Endothelial cell of umbilical vein (primary cell): ENCODE measurements at regions not wholly inside any gene's neighbourhood (a gene's known extent, or its start where the extent isn't known, plus 50 kb on each side); places are given as distances from the start of the nearest gene placed in this dataset.

ENCODE experiments used
- BruUV-seq: library from RNA; stranded (reverse); fragments of 400-500 nt; replicated peaks from 2 replicates; lab custom pipeline; 2021; lab: Mats Ljungman, UMichigan
- CTCF ChIA-PET: fragments of 300-600, 350-600 bp; sonication (Branson Sonifier 250); formaldehyde crosslinking; loops from one replicate; lab custom pipeline; 2021; ENCODE audit warnings: antibody characterized with exemption, inconsistent platforms; lab: Charles Lee
- POLR2A ChIA-PET: fragments of 300-600, 350-600 bp; sonication (Branson Sonifier 250); formaldehyde crosslinking; loops from one replicate; lab custom pipeline; 2021; ENCODE audit warnings: antibody characterized with exemption, inconsistent platforms; lab: Charles Lee
- DNase-seq: peaks from one replicate; pipeline ENCODE4 v3.0.0-alpha.2; 2011; ENCODE audit warnings: low read depth, low spot score
- FAIRE-seq: peaks from 2 replicates; lab custom pipeline; 2011; peaks lifted over from hg19 to GRCh38; lab: Jason Lieb, UNC
- H2AFZ ChIP-seq: 2 replicates; pipeline ENCODE4 v1.6.0; 2012; ENCODE audit warnings: low read depth, low read length, control low read depth, inconsistent platforms
- H3K27ac ChIP-seq: 2 replicates; pipeline ENCODE4 v1.5.1; 2011; ENCODE audit warnings: low read depth, mild to moderate bottlenecking, control low read depth, low read length, moderate library complexity; ENCODE audit not compliant: insufficient read depth
- H3K27me3 ChIP-seq, 2 experiments: 2 replicates each; pipeline versions ENCODE4 v1.6.0 to v1.6.1; 2011; ENCODE audit warnings: low read length in 2 of 2, mixed read lengths in 1 of 2; ENCODE audit not compliant: control insufficient read depth in 2 of 2, insufficient read depth in 2 of 2
- H3K36me3 ChIP-seq, 2 experiments: 2 replicates in 1 of 2; 3 replicates in 1 of 2; pipeline ENCODE4 v1.5.1; 2011; ENCODE audit warnings: low read length in 2 of 2, mild to moderate bottlenecking in 1 of 2, moderate library complexity in 1 of 2; ENCODE audit not compliant: control insufficient read depth in 2 of 2, insufficient read depth in 2 of 2; ENCODE audit errors: extremely low read depth in 1 of 2
- H3K4me1 ChIP-seq: 3 replicates; pipeline ENCODE4 v1.5.1; 2011; ENCODE audit warnings: mild to moderate bottlenecking, low read length; ENCODE audit not compliant: control insufficient read depth, insufficient read depth; ENCODE audit errors: extremely low read depth
- H3K4me2 ChIP-seq: 2 replicates; pipeline ENCODE4 v1.6.1; 2011; ENCODE audit warnings: low read length, control low read depth, mixed read lengths; ENCODE audit not compliant: insufficient read depth
- H3K4me3 ChIP-seq, 3 experiments: fragments of 200-600 bp in 1 of 3; sonication (generic), shearing (Covaris generic) in 1 of 3; replicated peaks in 1 of 3; 2 replicates each; pipeline ENCODE4 v1.5.1; 2011 to 2016; ENCODE audit warnings: control low read depth in 3 of 3, low read length in 3 of 3, mild to moderate bottlenecking in 2 of 3, inconsistent platforms in 1 of 3, low read depth in 1 of 3, moderate library complexity in 1 of 3; ENCODE audit not compliant: insufficient read depth in 1 of 3
- H3K79me2 ChIP-seq: 2 replicates; pipeline ENCODE4 v1.6.0; 2012; ENCODE audit warnings: low read length, inconsistent platforms; ENCODE audit not compliant: control insufficient read depth, insufficient read depth
- H3K9ac ChIP-seq: replicated peaks from 2 replicates; pipeline ENCODE3; 2011; ENCODE audit warnings: low read length, control low read depth; ENCODE audit not compliant: insufficient read depth; ENCODE audit errors: extremely low read depth
- H3K9me1 ChIP-seq: replicated peaks from 3 replicates; pipeline ENCODE4 v1.6.0; 2011; ENCODE audit warnings: mild to moderate bottlenecking, low read length; ENCODE audit not compliant: control insufficient read depth, insufficient read depth; ENCODE audit errors: extremely low read depth
- H3K9me3 ChIP-seq: replicated peaks from 2 replicates; pipeline ENCODE4 v1.5.1; 2012; ENCODE audit warnings: low read length, inconsistent platforms; ENCODE audit not compliant: control insufficient read depth, insufficient read depth
- H4K20me1 ChIP-seq: replicated peaks from 2 replicates; pipeline ENCODE3; 2011; ENCODE audit warnings: mild to moderate bottlenecking, low read length; ENCODE audit not compliant: control insufficient read depth, insufficient read depth; ENCODE audit errors: extremely low read depth
- EZH2 ChIP-seq: IDR thresholded peaks from 2 replicates; pipeline ENCODE4 v1.6.1; 2012; ENCODE audit warnings: borderline replicate concordance, low read depth, mild to moderate bottlenecking, moderate library complexity, low read length, inconsistent platforms; ENCODE audit not compliant: severe bottlenecking
- FOS ChIP-seq: IDR thresholded peaks from 2 replicates; pipeline ENCODE4 v1.6.1; 2011; ENCODE audit warnings: mild to moderate bottlenecking, low read length, moderate library complexity, borderline replicate concordance; ENCODE audit not compliant: insufficient read depth
- GATA2 ChIP-seq: IDR thresholded peaks from 2 replicates; pipeline ENCODE4 v1.7.0; 2011; ENCODE audit warnings: low read depth, mild to moderate bottlenecking, moderate library complexity, mixed read lengths, low read length; ENCODE audit not compliant: insufficient read length, insufficient read depth
- JUN ChIP-seq: IDR thresholded peaks from 2 replicates; pipeline ENCODE4 v1.6.1; 2011; ENCODE audit warnings: borderline replicate concordance, low read depth; ENCODE audit not compliant: insufficient read length, insufficient read depth
- MYC ChIP-seq: IDR thresholded peaks from one replicate; pipeline ENCODE4 v1.6.1; 2011; ENCODE audit warnings: mild to moderate bottlenecking, low read depth, low read length
- POLR2A ChIP-seq: IDR thresholded peaks from 2 replicates; pipeline ENCODE4 v1.6.1; 2012; ENCODE audit warnings: low read depth, mild to moderate bottlenecking, control low read depth, low read length
- POLR2AphosphoS5 ChIP-seq: IDR thresholded peaks from 2 replicates; pipeline ENCODE4 v1.6.1; 2012; ENCODE audit warnings: low read depth, mild to moderate bottlenecking, control low read depth, low read length, moderate library complexity; ENCODE audit not compliant: insufficient read depth
- dilution Hi-C: fragments of 300-500 bp; cut with MboI; formaldehyde crosslinking; loops from one replicate; pipeline ENCODE4 v1.15.0; 2019; ENCODE audit warnings: low sequenced_read_pairs; ENCODE audit not compliant: extremely low pct_ligation_motif_present
- intact Hi-C: fragments of 100-400 bp; cut with micrococcal nuclease; formaldehyde crosslinking; loops from one replicate; pipeline ENCODE4 v1.10.0; 2022
- TF ChIP-seq, protein P1 (sequence below), 2 donors: IDR thresholded peaks; 1 replicate in 1 of 2; 2 replicates in 1 of 2; pipeline ENCODE4 v1.5.1; 2011; ENCODE audit warnings: low read length in 2 of 2, mild to moderate bottlenecking in 2 of 2, moderate library complexity in 2 of 2, control low read depth in 1 of 2, inconsistent platforms in 1 of 2, low read depth in 1 of 2; ENCODE audit not compliant: insufficient read depth in 1 of 2; ENCODE audit errors: extremely low read depth in 1 of 2
- TF ChIP-seq, protein P2 (sequence below): IDR thresholded peaks from 2 replicates; pipeline ENCODE4 v1.6.1; 2011; ENCODE audit not compliant: insufficient read depth, insufficient read length

DNA sequence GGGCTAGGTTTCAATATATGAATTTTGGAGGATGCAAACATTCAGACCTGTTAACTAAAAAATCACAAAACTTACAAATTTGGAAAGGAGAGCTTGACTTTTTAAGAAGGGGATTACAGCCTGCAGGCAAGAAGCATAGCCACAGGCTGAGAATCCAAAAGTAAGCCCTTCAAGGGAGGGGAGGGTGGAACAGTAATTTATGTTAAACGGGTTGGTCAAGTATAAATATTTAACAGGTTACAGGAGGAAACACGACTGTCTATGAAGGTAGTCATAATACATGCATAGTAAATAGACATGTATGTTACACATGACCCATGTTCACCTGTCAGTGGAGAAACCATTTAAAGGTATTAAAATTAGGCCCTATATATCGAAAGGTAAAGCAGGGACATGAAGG, 261.1 kb upstream of the RGS18 start:
- no peak overlapping the region for H3K4me3 ChIP-seq
- H4K20me1 ChIP-seq = no peaks in the 10 kb centered on the region
- H3K9me3 ChIP-seq = no peaks in the 10 kb centered on the region
- no peak overlapping the region for H3K9ac ChIP-seq
- no peaks in the 10 kb centered on the region for H3K9me1 ChIP-seq
- H3K4me1 ChIP-seq = no peaks in the 10 kb centered on the region
- ChIA-PET CTCF (no interaction called here), POLR2A (no interaction called here)
- H3K79me2 ChIP-seq = no peaks in the 10 kb centered on the region
- DNase-seq (no peak), FAIRE-seq (no peak)
- no peaks in the 10 kb centered on the region for H3K27me3 ChIP-seq
- TF ChIP-seq EZH2 (no peak), POLR2A (no peak), MYC (no peak), FOS (no peak), JUN (no peak), POLR2AphosphoS5 (no peak), GATA2 (no peak)
- TF ChIP-seq, protein P1, sequence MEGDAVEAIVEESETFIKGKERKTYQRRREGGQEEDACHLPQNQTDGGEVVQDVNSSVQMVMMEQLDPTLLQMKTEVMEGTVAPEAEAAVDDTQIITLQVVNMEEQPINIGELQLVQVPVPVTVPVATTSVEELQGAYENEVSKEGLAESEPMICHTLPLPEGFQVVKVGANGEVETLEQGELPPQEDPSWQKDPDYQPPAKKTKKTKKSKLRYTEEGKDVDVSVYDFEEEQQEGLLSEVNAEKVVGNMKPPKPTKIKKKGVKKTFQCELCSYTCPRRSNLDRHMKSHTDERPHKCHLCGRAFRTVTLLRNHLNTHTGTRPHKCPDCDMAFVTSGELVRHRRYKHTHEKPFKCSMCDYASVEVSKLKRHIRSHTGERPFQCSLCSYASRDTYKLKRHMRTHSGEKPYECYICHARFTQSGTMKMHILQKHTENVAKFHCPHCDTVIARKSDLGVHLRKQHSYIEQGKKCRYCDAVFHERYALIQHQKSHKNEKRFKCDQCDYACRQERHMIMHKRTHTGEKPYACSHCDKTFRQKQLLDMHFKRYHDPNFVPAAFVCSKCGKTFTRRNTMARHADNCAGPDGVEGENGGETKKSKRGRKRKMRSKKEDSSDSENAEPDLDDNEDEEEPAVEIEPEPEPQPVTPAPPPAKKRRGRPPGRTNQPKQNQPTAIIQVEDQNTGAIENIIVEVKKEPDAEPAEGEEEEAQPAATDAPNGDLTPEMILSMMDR (IDR thresholded peaks at IDR 0.05; ENCODE audit: extremely low read depth in 1 of 2, insufficient read depth in 1 of 2, low read depth in 1 of 2, low read length in 2 of 2) = no peak
- TF ChIP-seq, protein P2, sequence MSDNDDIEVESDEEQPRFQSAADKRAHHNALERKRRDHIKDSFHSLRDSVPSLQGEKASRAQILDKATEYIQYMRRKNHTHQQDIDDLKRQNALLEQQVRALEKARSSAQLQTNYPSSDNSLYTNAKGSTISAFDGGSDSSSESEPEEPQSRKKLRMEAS = no peak
- BruUV-seq = no TSS peak
- intact Hi-C loops (loop anchor here (10.0 kb wide), 1 partner anchor 418 kb away; the partner anchor contains the start of gene RGS21), dilution Hi-C loops (no loop called here)
- H2AFZ ChIP-seq = no peak overlapping the region
- no peak overlapping the region for H3K4me2 ChIP-seq
- no peaks in the 10 kb centered on the region for H3K36me3 ChIP-seq
- H3K27ac ChIP-seq = no peak overlapping the region
